Effector memory CD4-positive, alpha-beta T cell (primary cell): ENCODE measurements at regions not wholly inside any gene's neighbourhood (a gene's known extent, or its start where the extent isn't known, plus 50 kb on each side); places are given as distances from the start of the nearest gene placed in this dataset.

Experiments
- DNase-seq, 3 donors: peaks; one replicate each; pipeline ENCODE4 v3.0.0-alpha.2; 2020
- H3K27ac ChIP-seq: 2 replicates; pipeline ENCODE4 v1.7.0; 2013; ENCODE audit warnings: mild to moderate bottlenecking, low read length, moderate library complexity; ENCODE audit not compliant: insufficient read depth, poor library complexity, severe bottlenecking
- H3K27me3 ChIP-seq: replicated peaks from 2 replicates; pipeline ENCODE4 v1.7.0; 2013; ENCODE audit warnings: mild to moderate bottlenecking, low read length; ENCODE audit not compliant: insufficient read depth, control insufficient read depth, poor library complexity, severe bottlenecking
- H3K36me3 ChIP-seq: 2 replicates; pipeline ENCODE4 v1.7.0; 2013; ENCODE audit warnings: mild to moderate bottlenecking, low read length, moderate library complexity; ENCODE audit not compliant: control insufficient read depth, insufficient read depth
- H3K4me1 ChIP-seq: 2 replicates; pipeline ENCODE4 v1.7.0; 2013; ENCODE audit warnings: low read length, mild to moderate bottlenecking; ENCODE audit not compliant: control insufficient read depth, insufficient read depth, poor library complexity, severe bottlenecking
- H3K4me3 ChIP-seq: 2 replicates; pipeline ENCODE4 v1.7.0; 2013; ENCODE audit warnings: low read length, low read depth, mild to moderate bottlenecking; ENCODE audit not compliant: insufficient read depth, poor library complexity, severe bottlenecking
- H3K9me3 ChIP-seq: 2 replicates; pipeline ENCODE4 v1.7.0; 2013; ENCODE audit warnings: mild to moderate bottlenecking, low read length, moderate library complexity; ENCODE audit not compliant: control insufficient read depth

DNA sequence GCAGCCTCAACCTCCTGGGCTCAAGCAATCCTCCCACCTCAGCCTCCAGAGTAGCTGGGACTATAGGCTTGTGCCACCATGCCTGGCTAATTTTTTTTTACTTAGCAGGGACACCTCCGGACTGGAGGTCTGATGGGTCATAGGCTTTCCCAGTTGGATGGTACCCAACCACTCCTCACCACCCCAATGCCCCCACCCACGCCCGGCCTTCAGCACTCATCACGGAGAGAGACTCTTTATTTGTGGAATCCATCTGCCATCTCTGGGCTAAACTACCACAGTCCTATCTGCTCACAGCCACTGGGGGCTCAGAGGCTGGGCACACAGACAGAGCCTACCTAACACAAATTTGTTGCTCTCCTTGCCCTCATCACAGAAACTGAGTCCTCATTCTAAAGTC, 58.3 kb upstream of the STXBP1 start:
- Histone ChIP-seq H3K4me3 (no peak overlapping the region), H3K9me3 (no peaks in the 10 kb centered on the region), H3K36me3 (no peaks in the 10 kb centered on the region), H3K27me3 (no peaks in the 10 kb centered on the region), H3K27ac (no peak overlapping the region), H3K4me1 (peaks cover 39% of the 10 kb centered on the region)
- DNase-seq, result no peak

DNA sequence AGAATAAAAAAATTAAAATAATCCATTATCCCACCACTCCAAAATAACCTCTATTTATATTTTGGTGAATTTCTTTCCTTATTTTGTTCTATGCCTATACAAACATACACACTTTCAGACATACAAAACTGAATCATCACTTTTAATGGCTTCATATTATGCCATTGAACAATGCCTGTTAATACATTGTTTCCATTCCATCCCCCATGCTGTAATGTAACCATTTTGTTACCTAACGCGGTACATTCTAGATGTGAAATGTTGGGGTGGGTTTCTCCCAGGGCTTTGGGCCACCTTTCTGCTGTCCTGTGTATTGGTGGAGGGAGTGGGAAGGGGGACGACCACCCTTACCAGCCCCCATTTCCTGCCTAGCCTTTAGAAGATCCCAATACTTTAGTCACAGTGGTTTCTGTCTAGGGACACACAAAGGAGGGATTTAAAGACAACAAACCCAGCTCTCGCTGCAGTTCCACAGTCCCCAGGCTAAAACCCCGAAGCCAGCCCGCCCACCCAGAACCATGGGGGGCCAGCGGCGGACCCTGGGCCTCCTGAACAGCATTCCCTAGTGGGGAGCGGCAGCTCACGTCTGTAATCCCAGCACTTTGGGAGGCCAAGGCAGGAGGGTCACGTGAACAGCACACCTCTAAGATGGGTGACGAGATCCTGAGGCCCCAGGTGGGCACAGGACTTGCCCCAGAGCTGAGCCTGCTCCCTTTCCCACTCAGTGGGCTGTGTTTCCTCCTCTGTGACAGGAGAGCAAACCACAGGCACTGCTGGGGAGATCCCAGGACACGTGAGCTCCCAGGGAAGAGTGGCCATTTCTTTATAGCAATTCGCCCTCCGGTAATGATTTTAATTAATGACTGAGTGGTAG, 56.9 kb upstream of the STXBP1 start:
- Histone ChIP-seq H3K36me3 (no peaks in the 10 kb centered on the region), H3K9me3 (no peaks in the 10 kb centered on the region), H3K4me3 (no peak overlapping the region), H3K27ac (peak overlapping the region; percentile 59), H3K4me1 (peaks cover 47% of the 10 kb centered on the region), H3K27me3 (no peaks in the 10 kb centered on the region)
- no peak for DNase-seq

DNA sequence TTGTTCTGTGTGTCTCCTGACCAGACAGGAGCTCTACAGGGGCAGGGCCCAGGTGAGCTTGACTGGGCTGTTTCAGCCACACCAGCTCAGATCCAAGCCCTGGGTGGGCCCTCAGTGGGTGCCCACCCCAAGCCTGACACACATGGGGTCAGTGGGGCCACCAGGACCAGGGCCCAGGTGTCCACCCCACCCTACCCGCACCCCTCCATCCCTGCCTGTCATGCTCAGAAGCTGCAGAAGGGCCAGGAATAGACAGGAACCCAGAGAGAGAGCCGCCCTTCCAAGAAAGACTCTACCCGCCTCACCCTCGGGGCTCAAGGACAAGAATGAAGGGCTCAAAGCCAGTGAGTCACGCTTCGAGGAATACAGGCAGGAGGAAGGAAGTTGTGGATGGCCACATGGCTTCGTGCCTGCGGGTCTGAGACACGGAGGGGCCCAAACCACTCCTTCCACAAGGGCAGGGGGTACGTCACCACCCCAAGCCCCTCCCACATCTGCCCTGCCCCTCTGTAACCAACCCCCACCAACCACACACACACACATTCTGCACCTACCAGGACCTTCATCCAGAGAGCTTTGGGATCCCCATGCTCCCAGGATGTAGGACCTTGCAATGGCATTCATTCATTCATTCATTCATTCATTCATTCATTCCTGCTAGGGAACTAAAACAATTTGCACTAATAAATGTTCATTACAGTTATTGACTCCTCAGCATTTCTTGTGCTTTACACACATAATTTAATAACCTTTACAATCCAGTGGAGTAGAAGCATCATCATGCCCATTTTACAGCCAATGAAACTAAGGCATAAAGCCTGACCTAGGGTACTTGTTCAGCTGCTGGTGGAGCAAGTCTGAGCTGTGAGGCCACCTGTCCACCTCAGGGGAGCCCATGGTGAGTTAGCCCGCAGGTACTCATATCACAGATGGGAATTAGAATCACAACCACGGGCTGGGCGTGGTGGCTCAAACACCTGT, 55.9 kb upstream of the STXBP1 start:
- Histone ChIP-seq H3K27me3 (no peaks in the 10 kb centered on the region), H3K9me3 (no peaks in the 10 kb centered on the region), H3K4me1 (peaks cover 47% of the 10 kb centered on the region), H3K36me3 (no peaks in the 10 kb centered on the region), H3K4me3 (peak overlapping the region; percentile 9), H3K27ac (peak overlapping the region; percentile 59)
- peak; percentile 29 to 55 (median 31) for DNase-seq

DNA sequence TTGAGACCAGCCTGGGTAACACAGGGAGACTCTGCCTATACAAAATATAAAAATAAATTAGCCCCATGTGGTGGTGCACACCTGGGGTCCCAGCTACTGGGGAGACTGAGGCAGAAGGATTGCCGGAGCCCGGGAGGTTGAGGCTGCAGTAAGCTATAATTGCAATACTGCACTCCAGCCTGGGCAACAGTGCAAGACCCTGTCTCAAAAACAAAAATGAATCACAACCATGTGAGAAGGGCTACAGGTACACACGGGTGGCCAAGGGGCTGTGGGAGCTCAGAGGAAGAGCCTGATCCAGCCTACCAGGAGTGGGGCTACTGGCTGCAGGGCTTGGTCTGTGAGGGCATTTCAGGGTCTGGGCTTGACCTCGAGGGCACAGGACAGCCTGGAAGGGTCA, 55.2 kb upstream of the STXBP1 start:
- DNase-seq, result no peak
- Histone ChIP-seq H3K4me3 (peak overlapping the region; percentile 39), H3K27me3 (no peaks in the 10 kb centered on the region), H3K27ac (peak overlapping the region; percentile 41), H3K36me3 (no peaks in the 10 kb centered on the region), H3K4me1 (peaks cover 47% of the 10 kb centered on the region), H3K9me3 (no peaks in the 10 kb centered on the region)

DNA sequence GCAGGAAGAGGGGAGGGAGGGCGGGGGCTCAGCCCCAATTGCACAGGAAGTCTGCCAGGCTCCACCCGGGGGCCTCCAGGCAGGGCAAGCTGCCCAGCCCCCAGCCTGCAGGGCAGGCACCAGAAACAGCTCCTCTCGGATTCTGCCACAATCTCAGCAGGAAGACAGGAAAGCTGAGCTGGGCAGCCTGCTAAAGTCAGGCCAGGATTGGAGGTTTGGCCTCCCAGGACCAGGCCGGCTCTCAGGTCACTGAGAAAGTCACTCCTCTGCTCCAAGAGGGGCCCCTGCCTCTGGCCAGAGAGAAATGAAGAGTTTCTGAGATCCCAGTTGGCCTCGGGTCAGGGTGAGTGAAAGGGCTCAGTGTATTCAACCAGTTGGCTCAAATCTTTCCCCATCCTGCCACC, 54.6 kb upstream of the STXBP1 start:
- Histone ChIP-seq H3K36me3 (no peaks in the 10 kb centered on the region), H3K27me3 (no peaks in the 10 kb centered on the region), H3K4me3 (peak overlapping the region; percentile 39), H3K4me1 (peaks cover 52% of the 10 kb centered on the region), H3K27ac (peak overlapping the region; percentile 41), H3K9me3 (no peaks in the 10 kb centered on the region)
- DNase-seq, result no peak

DNA sequence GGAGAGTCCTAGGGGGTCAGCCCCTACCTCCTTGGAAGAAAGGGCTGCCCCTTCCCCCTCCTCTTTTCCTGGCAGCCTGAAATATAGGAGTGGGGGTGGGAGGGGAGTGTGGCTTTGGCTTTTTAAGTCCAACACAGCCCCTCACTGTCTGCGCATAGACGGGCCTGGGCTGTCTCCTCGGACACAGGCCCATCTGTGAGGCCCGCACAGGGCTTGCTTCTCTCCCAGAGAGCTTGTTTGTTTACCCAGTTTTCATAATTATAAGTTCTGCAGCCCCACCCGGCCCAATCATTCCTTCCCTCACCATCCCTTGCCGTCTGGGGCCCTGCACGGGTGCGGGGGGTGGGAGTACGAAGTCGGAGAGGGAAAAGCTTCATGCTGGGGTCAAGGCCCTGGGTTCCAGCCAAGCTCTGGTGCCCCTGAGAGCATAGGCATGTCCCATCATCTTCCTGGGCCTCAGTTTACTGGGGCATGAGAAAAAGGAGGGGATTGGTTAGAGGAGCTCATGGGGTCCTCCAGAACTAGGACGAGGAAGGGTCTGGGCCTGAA, 54.0 kb upstream of the STXBP1 start:
- Histone ChIP-seq H3K27me3 (no peaks in the 10 kb centered on the region), H3K4me1 (peaks cover 52% of the 10 kb centered on the region), H3K36me3 (no peaks in the 10 kb centered on the region), H3K27ac (peak overlapping the region; percentile 15), H3K4me3 (peak overlapping the region; percentile 39), H3K9me3 (no peaks in the 10 kb centered on the region)
- no peak for DNase-seq

DNA sequence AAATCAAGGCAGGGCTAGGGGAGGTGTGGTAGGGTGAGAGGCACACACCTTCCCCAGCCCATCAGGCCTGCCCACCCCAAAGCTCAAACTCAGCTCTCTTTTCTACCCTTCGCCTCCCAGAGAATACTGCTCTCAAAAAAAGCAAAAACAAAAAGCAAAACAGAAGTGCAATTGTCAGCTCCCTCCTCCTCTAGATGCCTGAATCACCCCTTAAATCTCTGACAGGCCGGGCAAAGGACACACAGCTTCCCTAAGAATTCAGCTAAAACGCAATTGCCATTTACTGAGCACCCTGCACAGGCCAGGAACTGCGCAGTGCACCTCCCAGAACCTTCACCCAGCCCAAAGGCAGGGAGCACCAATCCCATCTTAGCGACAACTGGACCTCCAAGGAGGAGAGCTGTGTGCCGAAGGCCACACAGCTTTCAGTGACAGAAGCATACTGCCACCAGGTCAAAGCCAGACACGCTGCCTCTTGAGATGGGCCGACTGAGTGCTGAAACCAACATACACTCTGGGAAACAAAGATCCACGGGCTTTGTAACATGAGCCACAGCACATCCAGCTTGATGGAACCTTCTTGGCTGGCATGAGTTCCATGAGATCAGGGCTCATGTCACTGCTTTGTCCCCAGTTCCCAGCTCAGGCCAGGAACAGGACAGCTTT, 53.4 kb upstream of the STXBP1 start:
- no peaks in the 10 kb centered on the region for H3K36me3 ChIP-seq
- H3K4me1 ChIP-seq, result peaks cover 52% of the 10 kb centered on the region
- no peaks in the 10 kb centered on the region for H3K9me3 ChIP-seq
- no peaks in the 10 kb centered on the region for H3K27me3 ChIP-seq
- DNase-seq, result no peak
- no peak overlapping the region for H3K4me3 ChIP-seq
- H3K27ac ChIP-seq, result no peak overlapping the region

DNA sequence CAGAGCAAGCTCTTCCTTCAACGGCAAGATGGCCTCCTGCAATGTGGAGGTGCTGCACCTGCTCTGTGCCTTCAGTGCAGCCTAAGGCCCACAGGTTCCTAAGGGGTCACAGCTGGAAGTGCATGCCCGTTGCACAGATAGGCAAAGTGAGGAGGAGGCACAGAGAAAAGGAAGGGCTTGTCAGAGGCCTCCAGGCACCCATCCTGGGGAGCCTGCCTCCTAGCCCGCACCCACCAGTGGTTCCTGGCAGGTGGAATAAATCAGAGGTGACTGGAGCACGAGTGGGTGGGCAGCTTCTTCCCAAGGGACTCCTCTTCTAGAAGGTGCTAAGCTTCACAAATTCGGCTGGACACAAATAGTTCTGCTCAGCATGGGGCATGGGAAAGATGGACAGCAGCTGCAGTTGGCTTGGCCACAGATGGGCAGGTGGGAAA, 52.8 kb upstream of the STXBP1 start:
- Histone ChIP-seq H3K4me1 (peaks cover 52% of the 10 kb centered on the region), H3K36me3 (no peaks in the 10 kb centered on the region), H3K27ac (no peak overlapping the region), H3K9me3 (no peaks in the 10 kb centered on the region), H3K27me3 (no peaks in the 10 kb centered on the region), H3K4me3 (no peak overlapping the region)
- no peak for DNase-seq

DNA sequence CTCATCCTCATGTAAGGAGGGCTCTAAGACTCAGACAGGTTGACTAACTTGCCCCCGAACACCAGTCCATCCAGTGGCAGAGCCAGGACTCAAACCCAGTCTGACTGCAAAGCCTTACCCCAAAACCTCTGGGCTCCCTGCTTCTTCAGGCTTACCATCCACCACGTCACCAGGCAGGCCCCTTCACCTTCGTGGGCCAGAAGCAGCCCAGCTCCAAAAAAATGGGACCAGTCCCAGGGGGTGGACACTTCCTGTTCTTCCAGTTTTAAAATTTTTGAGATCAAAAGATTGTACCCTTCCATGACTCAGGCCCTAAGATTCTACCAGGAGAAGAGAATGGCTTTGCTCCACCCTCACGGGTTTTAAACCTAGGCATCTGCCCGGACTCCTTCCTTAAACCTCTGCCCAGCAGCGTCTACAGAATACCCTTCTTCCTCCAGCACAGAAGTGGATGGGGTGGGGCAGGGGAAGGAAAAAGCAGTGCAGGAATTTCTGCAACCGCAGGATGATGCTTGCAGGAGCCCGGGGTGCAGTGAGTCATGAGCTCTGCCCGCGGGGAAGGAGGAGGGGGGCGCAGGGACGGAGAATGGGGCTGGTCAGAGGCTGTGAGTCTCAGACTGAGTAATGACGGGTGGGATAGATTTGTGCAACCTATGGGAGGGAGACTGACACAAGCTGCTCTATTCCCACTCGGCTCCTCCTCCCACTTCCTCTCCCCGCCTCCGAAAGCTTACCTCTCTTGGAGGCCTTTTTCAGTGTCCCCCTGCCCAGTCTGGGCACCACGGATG, 50.4 kb upstream of the STXBP1 start:
- Histone ChIP-seq H3K4me1 (peaks cover 34% of the 10 kb centered on the region), H3K27ac (no peak overlapping the region), H3K27me3 (no peaks in the 10 kb centered on the region), H3K36me3 (no peaks in the 10 kb centered on the region), H3K4me3 (no peak overlapping the region), H3K9me3 (no peaks in the 10 kb centered on the region)
- no peak for DNase-seq
